Prostate gland (tissue), 2 donors: ENCODE measurements at regions not wholly inside any gene's neighbourhood (a gene's known extent, or its start where the extent isn't known, plus 50 kb on each side); places are given as distances from the start of the nearest gene placed in this dataset.

ENCODE experiments used
- POLR2A ChIP-seq: fragments of 450-650 bp; IDR thresholded peaks from one replicate; pipeline ENCODE4 v1.6.1; 2016; ENCODE audit warnings: antibody characterized with exemption, mild to moderate bottlenecking
- TF ChIP-seq, protein P1 (sequence below), 4 experiments: fragments of 200-600 bp in 2 of 4; fragments of 450-650 bp in 2 of 4; sonication (generic) in 2 of 4; IDR thresholded peaks; 1 replicate in 3 of 4; 2 replicates in 1 of 4; pipeline ENCODE4 v1.5.1; 2016 to 2019; ENCODE audit warnings: antibody characterized with exemption in 4 of 4, mild to moderate bottlenecking in 2 of 4, moderate library complexity in 2 of 4

- TF ChIP-seq, protein P1, sequence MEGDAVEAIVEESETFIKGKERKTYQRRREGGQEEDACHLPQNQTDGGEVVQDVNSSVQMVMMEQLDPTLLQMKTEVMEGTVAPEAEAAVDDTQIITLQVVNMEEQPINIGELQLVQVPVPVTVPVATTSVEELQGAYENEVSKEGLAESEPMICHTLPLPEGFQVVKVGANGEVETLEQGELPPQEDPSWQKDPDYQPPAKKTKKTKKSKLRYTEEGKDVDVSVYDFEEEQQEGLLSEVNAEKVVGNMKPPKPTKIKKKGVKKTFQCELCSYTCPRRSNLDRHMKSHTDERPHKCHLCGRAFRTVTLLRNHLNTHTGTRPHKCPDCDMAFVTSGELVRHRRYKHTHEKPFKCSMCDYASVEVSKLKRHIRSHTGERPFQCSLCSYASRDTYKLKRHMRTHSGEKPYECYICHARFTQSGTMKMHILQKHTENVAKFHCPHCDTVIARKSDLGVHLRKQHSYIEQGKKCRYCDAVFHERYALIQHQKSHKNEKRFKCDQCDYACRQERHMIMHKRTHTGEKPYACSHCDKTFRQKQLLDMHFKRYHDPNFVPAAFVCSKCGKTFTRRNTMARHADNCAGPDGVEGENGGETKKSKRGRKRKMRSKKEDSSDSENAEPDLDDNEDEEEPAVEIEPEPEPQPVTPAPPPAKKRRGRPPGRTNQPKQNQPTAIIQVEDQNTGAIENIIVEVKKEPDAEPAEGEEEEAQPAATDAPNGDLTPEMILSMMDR (IDR thresholded peaks at IDR 0.05) = no peak
- no peak for TF ChIP-seq POLR2A
Measured at GRCh38 chr12:111287125-111287900, 81.6 kb downstream of the PHETA1 start.
